Suprapubic skin (tissue), 4 donors: ENCODE measurements at regions not wholly inside any gene's neighbourhood (a gene's known extent, or its start where the extent isn't known, plus 50 kb on each side); places are given as distances from the start of the nearest gene placed in this dataset.

Experiments used
- EP300 ChIP-seq: sonication (generic); formaldehyde crosslinking; IDR thresholded peaks from one replicate; pipeline ENCODE4 v1.6.1; 2017; ENCODE audit warnings: antibody characterized with exemption
- POLR2A ChIP-seq, 2 donors: fragments of 450-650 bp; IDR thresholded peaks; one replicate each; pipeline ENCODE4 v1.6.1; 2017; ENCODE audit warnings: antibody characterized with exemption in 2 of 2, mild to moderate bottlenecking in 2 of 2, moderate library complexity in 2 of 2
- POLR2AphosphoS5 ChIP-seq, 3 donors: sonication (generic); formaldehyde crosslinking; IDR thresholded peaks; one replicate each; pipeline ENCODE4 v1.6.1; 2017; ENCODE audit warnings: antibody characterized with exemption in 3 of 3
- TF ChIP-seq, protein P1 (sequence below), 2 donors: fragments of 200-600 bp in 1 of 2; fragments of 450-650 bp in 1 of 2; sonication (generic) in 1 of 2; IDR thresholded peaks; one replicate each; pipeline ENCODE4 v1.5.1; 2016 to 2019; ENCODE audit warnings: antibody characterized with exemption in 2 of 2, mild to moderate bottlenecking in 1 of 2, moderate library complexity in 1 of 2

DNA sequence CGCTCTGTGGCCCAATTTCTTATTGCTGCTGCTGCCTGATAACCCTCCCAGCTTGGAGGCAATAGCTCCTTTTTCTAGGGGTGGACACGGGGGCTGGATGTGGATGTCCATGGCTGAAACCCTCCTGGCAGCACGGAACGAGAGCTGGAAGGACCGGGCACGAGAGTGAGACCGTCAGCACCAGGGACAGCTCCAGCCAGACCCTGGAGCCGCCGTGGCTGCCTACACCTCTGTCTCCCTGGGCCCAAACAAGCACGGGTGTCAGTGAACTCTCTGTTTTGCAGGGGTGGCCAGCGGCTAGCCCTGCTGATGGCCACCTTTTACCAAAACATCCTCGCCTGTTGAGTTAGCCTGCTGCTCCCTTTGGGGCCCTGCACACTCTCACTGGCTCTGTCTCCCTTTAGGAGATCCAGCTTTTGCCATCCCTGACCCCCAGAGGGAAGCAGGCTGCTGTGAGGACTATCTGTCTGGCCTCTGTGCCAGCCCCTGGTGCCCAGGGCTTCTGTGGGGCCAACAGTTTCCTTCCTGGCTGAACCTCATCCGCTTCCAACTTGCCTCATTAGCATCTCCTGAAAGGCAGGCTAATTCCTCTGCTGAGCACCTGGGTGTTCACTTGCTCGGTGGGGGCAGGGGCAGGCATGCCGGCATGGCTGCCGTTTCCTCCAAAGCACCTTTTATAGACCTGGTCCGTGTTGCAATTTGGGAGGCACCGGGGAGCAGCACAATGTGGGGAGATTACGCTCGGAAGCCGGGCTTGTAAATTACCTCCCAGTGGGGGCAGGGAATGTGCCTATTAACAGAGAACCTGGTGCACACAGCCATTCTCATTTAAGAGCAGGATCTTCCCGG lies 118.1 kb downstream of the ENGASE start:
- TF ChIP-seq, protein P1, sequence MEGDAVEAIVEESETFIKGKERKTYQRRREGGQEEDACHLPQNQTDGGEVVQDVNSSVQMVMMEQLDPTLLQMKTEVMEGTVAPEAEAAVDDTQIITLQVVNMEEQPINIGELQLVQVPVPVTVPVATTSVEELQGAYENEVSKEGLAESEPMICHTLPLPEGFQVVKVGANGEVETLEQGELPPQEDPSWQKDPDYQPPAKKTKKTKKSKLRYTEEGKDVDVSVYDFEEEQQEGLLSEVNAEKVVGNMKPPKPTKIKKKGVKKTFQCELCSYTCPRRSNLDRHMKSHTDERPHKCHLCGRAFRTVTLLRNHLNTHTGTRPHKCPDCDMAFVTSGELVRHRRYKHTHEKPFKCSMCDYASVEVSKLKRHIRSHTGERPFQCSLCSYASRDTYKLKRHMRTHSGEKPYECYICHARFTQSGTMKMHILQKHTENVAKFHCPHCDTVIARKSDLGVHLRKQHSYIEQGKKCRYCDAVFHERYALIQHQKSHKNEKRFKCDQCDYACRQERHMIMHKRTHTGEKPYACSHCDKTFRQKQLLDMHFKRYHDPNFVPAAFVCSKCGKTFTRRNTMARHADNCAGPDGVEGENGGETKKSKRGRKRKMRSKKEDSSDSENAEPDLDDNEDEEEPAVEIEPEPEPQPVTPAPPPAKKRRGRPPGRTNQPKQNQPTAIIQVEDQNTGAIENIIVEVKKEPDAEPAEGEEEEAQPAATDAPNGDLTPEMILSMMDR (IDR thresholded peaks at IDR 0.05), result no peak
- TF ChIP-seq POLR2A (IDR thresholded peaks at IDR 0.05), result no peak
- TF ChIP-seq POLR2AphosphoS5 (IDR thresholded peaks at IDR 0.05), result no peak
- TF ChIP-seq EP300, result no peak
